BLaER1 treated with 17β-estradiol and CSF1 and Interleukin-3, amounts not matched to agents 10 nM and 100 nM (cell line): ENCODE measurements at regions not wholly inside any gene's neighbourhood (a gene's known extent, or its start where the extent isn't known, plus 50 kb on each side); places are given as distances from the start of the nearest gene placed in this dataset.

ENCODE experiments used
- H3K27ac ChIP-seq, 11 experiments: shearing (Covaris generic); formaldehyde crosslinking; 2 replicates each; pipeline ENCODE4 v1.8.1; 2022
- H3K27me3 ChIP-seq, 11 experiments: shearing (Covaris generic); formaldehyde crosslinking; 2 replicates each; pipeline ENCODE4 v1.8.1; 2022
- H3K36me3 ChIP-seq, 11 experiments: shearing (Covaris generic); formaldehyde crosslinking; 2 replicates each; pipeline ENCODE4 v1.8.1; 2022
- H3K4me1 ChIP-seq, 10 experiments: shearing (Covaris generic); formaldehyde crosslinking; 2 replicates each; pipeline ENCODE4 v1.8.1; 2022
- H3K4me2 ChIP-seq, 11 experiments: shearing (Covaris generic); formaldehyde crosslinking; 2 replicates each; pipeline ENCODE4 v1.8.1; 2022
- H3K4me3 ChIP-seq, 10 experiments: shearing (Covaris generic); formaldehyde crosslinking; 2 replicates each; pipeline ENCODE4 v1.8.1; 2022
- H3K9ac ChIP-seq, 11 experiments: shearing (Covaris generic); formaldehyde crosslinking; 2 replicates each; pipeline ENCODE4 v1.8.1; 2022
- H3K9me3 ChIP-seq, 11 experiments: shearing (Covaris generic); formaldehyde crosslinking; replicated peaks in 1 of 11; 2 replicates each; pipeline ENCODE4 v1.8.1; 2022
- H4K20me1 ChIP-seq, 11 experiments: shearing (Covaris generic); formaldehyde crosslinking; 2 replicates each; pipeline ENCODE4 v1.8.1; 2022
- Cebpa-rat ChIP-seq, 11 experiments: shearing (Covaris generic); IDR thresholded peaks; 2 replicates each; pipeline ENCODE4 v1.8.1; 2022

GRCh38 chr10:37711617-37712488 lies 145.6 kb downstream of the ZNF248 start:
- TF ChIP-seq Cebpa-rat (IDR thresholded peaks at IDR 0.05): no peak
- Histone ChIP-seq H3K4me2 (no peak overlapping the region), H3K9me3 (0 out of 22 replicates have a peak, but pooled peaks cover 0 to under 1% (median 0%) of the 10 kb centered on the region in 11 experiments), H4K20me1 (no peaks in the 10 kb centered on the region), H3K27ac (no peak overlapping the region; a peak in 1 of 22 replicates), H3K4me1 (peaks cover 16 to 36% (median 21%) of the 10 kb centered on the region in 10 experiments; a peak in 19 of 20 replicates), H3K36me3 (no peaks in the 10 kb centered on the region), H3K9ac (no peak overlapping the region), H3K4me3 (no peak overlapping the region), H3K27me3 (no peaks in the 10 kb centered on the region)

- H3K27me3 ChIP-seq: no peaks in the 10 kb centered on the region
- peaks cover 16 to 36% (median 21%) of the 10 kb centered on the region in 10 experiments; a peak in 19 of 20 replicates for H3K4me1 ChIP-seq
- no peak overlapping the region; a peak in 1 of 22 replicates for H3K27ac ChIP-seq
- H3K36me3 ChIP-seq: no peaks in the 10 kb centered on the region
- no peak overlapping the region for H3K9ac ChIP-seq
- 0 out of 22 replicates have a peak overlapping the region, but pooled peaks of 1 of the 11 experiments have one; percentile 61 for H3K4me2 ChIP-seq
- TF ChIP-seq Cebpa-rat (IDR thresholded peaks at IDR 0.05): no peak
- peaks cover 0 to 8% (median 0%) of the 10 kb centered on the region in 11 experiments; a peak in 1 of 22 replicates for H3K9me3 ChIP-seq
- no peaks in the 10 kb centered on the region for H4K20me1 ChIP-seq
- no peak overlapping the region for H3K4me3 ChIP-seq
Measured at GRCh38 chr10:37710831-37711616, 146.4 kb downstream of the ZNF248 start.

- Histone ChIP-seq H3K9ac (no peak overlapping the region), H3K4me1 (peaks cover 27 to 39% (median 36%) of the 10 kb centered on the region in 10 experiments), H3K4me2 (peak overlapping the region in 9 of 11 experiments; percentile 4 to 65 (median 12); a peak in 6 of 22 replicates), H3K9me3 (peaks cover 0 to 15% (median 0%) of the 10 kb centered on the region in 11 experiments; a peak in 1 of 22 replicates), H3K27me3 (no peaks in the 10 kb centered on the region), H3K27ac (peak overlapping the region in 1 of 11 experiments; percentile 19; a peak in 1 of 22 replicates), H4K20me1 (no peaks in the 10 kb centered on the region; a peak in 1 of 22 replicates), H3K4me3 (no peak overlapping the region), H3K36me3 (no peaks in the 10 kb centered on the region)
- no peak for TF ChIP-seq Cebpa-rat (IDR thresholded peaks at IDR 0.05)
Measured at GRCh38 chr10:37707829-37708578, 149.4 kb downstream of the ZNF248 start.

- no peak for TF ChIP-seq Cebpa-rat (IDR thresholded peaks at IDR 0.05)
- H4K20me1 ChIP-seq: no peaks in the 10 kb centered on the region; a peak in 1 of 22 replicates
- peaks cover 44 to 59% (median 55%) of the 10 kb centered on the region in 10 experiments for H3K4me1 ChIP-seq
- no peaks in the 10 kb centered on the region for H3K36me3 ChIP-seq
- H3K27ac ChIP-seq: 0 out of 22 replicates have a peak overlapping the region, but pooled peaks of 1 of the 11 experiments have one; percentile 18
- H3K27me3 ChIP-seq: no peaks in the 10 kb centered on the region
- no peak overlapping the region for H3K9ac ChIP-seq
- peaks cover 0 to 15% (median 0%) of the 10 kb centered on the region in 11 experiments; a peak in 1 of 22 replicates for H3K9me3 ChIP-seq
- H3K4me3 ChIP-seq: no peak overlapping the region
- H3K4me2 ChIP-seq: peak overlapping the region in 9 of 11 experiments; percentile 41 to 73 (median 62); a peak in 17 of 22 replicates
Measured at GRCh38 chr10:37704566-37704965, 152.8 kb downstream of the ZNF248 start.

GRCh38 chr10:37703833-37704382 lies 153.5 kb downstream of the ZNF248 start:
- Histone ChIP-seq H3K4me1 (peaks cover 39 to 55% (median 49%) of the 10 kb centered on the region in 10 experiments), H3K9ac (no peak overlapping the region), H4K20me1 (no peaks in the 10 kb centered on the region; a peak in 1 of 22 replicates), H3K27me3 (no peaks in the 10 kb centered on the region), H3K4me2 (peak overlapping the region; percentile 11 to 73 (median 56); a peak in 20 of 22 replicates), H3K36me3 (no peaks in the 10 kb centered on the region), H3K9me3 (peaks cover 0 to 15% (median 0%) of the 10 kb centered on the region in 11 experiments; a peak in 1 of 22 replicates), H3K4me3 (no peak overlapping the region), H3K27ac (peak overlapping the region in 1 of 11 experiments; percentile 69; a peak in 1 of 22 replicates)
- TF ChIP-seq Cebpa-rat (IDR thresholded peaks at IDR 0.05): no peak

- Histone ChIP-seq H3K9me3 (peaks cover 0 to 15% (median 0%) of the 10 kb centered on the region in 11 experiments; a peak in 1 of 22 replicates), H3K9ac (no peak overlapping the region), H3K36me3 (no peaks in the 10 kb centered on the region), H3K4me1 (peaks cover 31 to 47% (median 43%) of the 10 kb centered on the region in 10 experiments), H3K27ac (peak overlapping the region in 2 of 11 experiments; percentile 21 to 69; a peak in 2 of 22 replicates), H3K27me3 (no peaks in the 10 kb centered on the region), H3K4me3 (no peak overlapping the region), H3K4me2 (peak overlapping the region in 7 of 11 experiments; percentile 41 to 78 (median 65); a peak in 9 of 22 replicates), H4K20me1 (no peaks in the 10 kb centered on the region; a peak in 1 of 22 replicates)
- no peak for TF ChIP-seq Cebpa-rat (IDR thresholded peaks at IDR 0.05)
Measured at GRCh38 chr10:37703114-37703513, 154.3 kb downstream of the ZNF248 start.

GRCh38 chr10:37701781-37702493 lies 155.5 kb downstream of the ZNF248 start:
- H3K9ac ChIP-seq: peak overlapping the region in 2 of 11 experiments; percentile 24; a peak in 1 of 22 replicates
- TF ChIP-seq Cebpa-rat (IDR thresholded peaks at IDR 0.05): no peak
- H3K4me2 ChIP-seq: peak overlapping the region; percentile 62 to 87 (median 71)
- peaks cover 0 to 15% (median 0%) of the 10 kb centered on the region in 11 experiments; a peak in 1 of 22 replicates for H3K9me3 ChIP-seq
- H3K36me3 ChIP-seq: no peaks in the 10 kb centered on the region
- no peaks in the 10 kb centered on the region; a peak in 1 of 22 replicates for H4K20me1 ChIP-seq
- peak overlapping the region in 9 of 11 experiments; percentile 26 to 69 (median 52); a peak in 16 of 22 replicates for H3K27ac ChIP-seq
- H3K4me3 ChIP-seq: no peak overlapping the region
- no peaks in the 10 kb centered on the region for H3K27me3 ChIP-seq
- H3K4me1 ChIP-seq: peaks cover 31 to 47% (median 43%) of the 10 kb centered on the region in 10 experiments
